ENCODE measurements at regions not wholly inside any gene's neighbourhood (a gene's known extent, or its start where the extent isn't known, plus 50 kb on each side); places are given as distances from the start of the nearest gene placed in this dataset.

DNA sequence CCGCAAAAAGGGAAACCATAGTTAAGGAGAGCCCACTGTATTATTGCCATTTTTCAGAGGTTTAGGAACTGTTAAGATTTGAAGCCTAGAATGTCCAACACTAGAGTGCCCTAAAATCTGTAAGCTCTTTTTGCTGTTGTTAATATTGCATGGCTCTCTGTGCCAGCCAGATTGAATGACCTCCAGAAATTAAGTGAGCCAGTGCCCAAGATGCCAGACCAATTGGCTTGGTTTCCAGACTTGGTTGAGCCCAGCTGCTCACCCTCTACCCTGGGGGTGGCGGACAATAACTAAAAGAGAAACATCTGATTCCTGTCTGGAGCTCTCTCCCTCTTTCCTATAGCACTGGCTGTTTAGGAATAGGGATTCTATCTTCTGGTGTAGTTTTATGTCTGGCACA lies 340.1 kb downstream of the PHF14 start:
- no peak for TF ChIP-seq POLR2A (IDR thresholded peaks at IDR 0.05; ENCODE audit: low read length)
- no peak for DNase-seq

DNA sequence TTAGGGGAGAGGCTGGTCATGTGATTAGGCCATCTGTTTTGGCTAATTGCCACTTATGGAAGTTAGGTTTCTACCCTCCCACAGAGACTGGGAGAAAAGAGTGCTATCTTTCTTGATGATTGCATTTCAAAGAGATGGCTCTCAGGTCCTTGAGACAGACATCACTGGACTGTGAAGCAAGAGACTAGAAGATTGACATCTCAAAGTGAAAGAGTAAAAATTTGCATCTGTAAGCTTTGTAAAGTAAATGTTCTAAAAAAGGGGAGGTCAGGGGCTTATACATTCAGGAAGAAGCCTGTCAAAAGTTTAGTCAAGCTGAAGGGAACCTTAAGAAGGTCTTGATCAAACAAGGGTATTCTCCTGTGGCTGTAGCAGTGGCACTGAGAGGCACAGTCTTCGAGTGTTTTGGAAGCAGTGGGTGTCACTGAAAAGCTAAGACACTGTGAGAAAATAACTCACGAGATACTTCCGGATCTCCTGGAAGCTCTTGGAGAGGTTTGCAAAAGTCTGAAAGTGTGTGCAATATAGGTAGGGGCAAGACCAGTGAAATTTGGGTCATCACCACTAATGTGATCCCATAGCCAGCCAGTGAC lies 342.1 kb downstream of the PHF14 start:
- peak in 1 of 2 experiments; percentile 6 for DNase-seq
- no peak for TF ChIP-seq POLR2A (IDR thresholded peaks at IDR 0.05; ENCODE audit: low read length)

DNA sequence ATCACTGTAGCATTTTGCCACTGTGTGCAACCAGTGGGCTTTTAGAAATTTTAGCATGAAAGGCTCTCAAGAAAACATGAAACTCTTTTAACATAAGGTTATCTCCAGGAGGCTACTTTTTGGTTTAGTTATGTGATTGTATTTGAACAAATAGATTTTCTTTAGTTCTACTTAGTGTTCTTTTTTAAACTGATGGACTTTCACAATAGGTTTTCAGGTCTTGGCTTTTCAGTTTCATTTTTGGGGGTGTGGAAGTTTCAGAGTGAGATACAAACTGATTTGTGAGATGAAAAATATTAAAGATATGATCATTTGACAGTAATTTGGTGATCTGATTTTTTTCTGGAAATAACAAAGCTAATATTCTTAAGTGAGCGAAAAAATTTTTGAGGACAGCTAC lies 344.1 kb downstream of the PHF14 start:
- no peak for TF ChIP-seq POLR2A (IDR thresholded peaks at IDR 0.05; ENCODE audit: low read length)
- no peak for TF ChIP-seq GATA1 (IDR thresholded peaks at IDR 0.05; ENCODE audit: low read depth, low read length)
- DNase-seq, result no peak

DNA sequence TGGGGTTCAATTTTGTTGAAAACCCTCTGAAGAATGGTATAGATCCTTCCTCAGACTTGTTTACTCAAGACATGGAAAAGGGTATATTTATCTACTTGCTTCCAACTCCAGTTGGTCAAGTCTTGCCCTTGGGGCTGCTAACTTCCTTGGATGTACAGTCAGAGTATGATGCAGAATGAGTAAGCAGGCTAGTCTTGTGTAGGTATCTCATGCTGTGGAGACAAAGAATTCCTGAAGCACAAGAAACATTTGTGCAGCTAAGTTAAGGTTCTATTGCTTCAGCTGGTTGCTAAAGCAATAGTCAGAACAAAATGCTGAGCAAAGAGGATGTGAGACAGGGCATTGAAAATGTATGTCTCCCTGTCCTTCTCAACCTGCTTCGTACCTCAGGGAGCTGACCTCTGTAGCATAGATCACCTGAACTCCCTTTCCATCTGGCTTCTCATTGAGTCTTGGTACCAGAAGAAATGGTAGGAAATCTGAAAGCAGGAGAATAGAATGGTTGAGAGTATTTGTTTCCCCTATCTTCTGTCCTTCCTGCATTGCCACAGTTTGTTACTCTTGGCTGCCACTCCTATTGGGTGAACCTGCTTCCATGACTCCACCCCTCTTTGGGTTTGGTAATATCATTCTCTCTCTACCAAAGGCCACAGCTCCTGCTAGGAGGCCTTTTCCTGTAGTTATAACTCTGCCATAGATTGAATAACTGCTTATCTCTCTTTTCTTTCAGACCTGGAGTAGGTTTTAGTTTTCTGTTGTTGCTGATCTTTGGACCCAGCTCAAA lies 346.0 kb downstream of the PHF14 start:
- TF ChIP-seq GATA1 (IDR thresholded peaks at IDR 0.05; ENCODE audit: low read depth, low read length) (no peak), POLR2A (IDR thresholded peaks at IDR 0.05; ENCODE audit: low read length) (no peak)
- DNase-seq, result no peak
